ENCODE measurements at regions not wholly inside any gene's neighbourhood (a gene's known extent, or its start where the extent isn't known, plus 50 kb on each side); places are given as distances from the start of the nearest gene placed in this dataset.

GRCh38 chr17:72301887-72302286, 181.1 kb downstream of the SOX9 start:
- no peak for DNase-seq (ENCODE audit: low read depth)

- no peak for DNase-seq (ENCODE audit: low read depth)
Observed at GRCh38 chr17:72302735-72303134, 181.9 kb downstream of the SOX9 start.

DNA sequence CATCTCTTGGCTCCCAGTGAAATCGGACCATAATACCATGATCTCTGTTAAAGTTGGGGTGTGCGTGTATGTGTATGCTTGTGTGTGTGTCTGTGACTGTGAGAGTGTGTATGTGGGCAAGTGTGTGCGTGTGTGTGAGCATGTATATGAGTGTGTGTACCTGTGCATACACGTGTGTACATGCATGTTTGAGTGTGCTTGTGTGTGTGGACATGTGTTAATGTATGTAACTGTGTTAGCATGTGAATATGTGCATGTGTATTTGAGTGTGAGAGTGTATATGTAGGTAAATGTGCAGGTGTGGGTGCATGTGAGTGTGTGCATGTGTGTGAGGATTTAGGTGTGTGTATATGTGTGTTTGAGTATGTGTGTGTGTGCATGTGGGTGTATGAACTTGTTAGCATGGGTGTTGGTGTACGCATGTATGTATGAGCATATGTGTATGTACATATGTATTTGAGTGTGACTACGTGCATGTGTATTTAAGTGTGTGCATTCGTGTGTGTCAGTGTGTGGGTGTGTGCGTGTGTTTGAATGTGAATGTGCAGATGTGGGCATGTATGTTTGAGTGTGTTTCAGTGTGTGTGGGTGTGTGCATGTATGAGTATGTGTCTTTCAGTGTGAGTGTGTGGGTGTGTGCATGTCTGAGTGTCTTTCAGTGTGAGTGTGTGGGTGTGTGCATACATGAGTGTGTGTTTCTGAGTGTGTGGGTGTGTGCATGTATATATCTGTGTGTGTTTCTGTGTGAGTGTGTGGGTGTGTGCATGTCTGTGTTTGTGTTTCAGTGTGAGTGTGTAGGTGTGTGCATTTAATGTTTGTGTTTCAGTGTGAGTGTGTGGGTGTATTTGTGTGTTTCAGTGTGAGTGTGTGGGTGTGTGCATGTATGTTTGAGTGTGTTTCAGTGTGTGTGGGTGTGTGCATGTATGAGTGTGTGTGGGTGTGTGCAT, 183.2 kb downstream of the SOX9 start:
- DNase-seq (ENCODE audit: low read depth) = no peak

DNA sequence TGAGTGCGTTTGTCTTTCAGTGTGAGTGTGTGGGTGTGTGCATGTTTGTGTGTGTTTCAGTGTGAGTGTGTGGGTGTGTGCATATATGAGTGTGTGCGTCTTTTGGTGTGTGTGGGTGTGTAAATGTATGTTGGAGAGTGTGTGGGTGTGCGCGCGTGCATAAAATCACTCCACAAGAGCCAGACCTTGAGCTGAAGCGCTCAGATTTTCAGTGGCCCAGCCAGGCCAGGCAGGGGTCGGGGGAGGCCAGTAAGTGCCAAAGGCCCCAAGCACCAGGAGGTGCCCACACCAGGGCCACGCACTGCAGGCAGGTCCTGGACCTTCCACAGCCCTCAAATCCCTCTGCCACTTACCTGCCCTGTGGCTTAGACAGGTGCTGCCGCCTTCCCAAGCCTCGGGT, 184.0 kb downstream of the SOX9 start:
- no peak for DNase-seq (ENCODE audit: low read depth)

GRCh38 chr17:72305472-72305871, 184.7 kb downstream of the SOX9 start:
- peak; percentile 20 for DNase-seq (ENCODE audit: low read depth)

GRCh38 chr17:72306037-72306436, 185.2 kb downstream of the SOX9 start:
- DNase-seq (ENCODE audit: low read depth) = peak; percentile 6

DNA sequence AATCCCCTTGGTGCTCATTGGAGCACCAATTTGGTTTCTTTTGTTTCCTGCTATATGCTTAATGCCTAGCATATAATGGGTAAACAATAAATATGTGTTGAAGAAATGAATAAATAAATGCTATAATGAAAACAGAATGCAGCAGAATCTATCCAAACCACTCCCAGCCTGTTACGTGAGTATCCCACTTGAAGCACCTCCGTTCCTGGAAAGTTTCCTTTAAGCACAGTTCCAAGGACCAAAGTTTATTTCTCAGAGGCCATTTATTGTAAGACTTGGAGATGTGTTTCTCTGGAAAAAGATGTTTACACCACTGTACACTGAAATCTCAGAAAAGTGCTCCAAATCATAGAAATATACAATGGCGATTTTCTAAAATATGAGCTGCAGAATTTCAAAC, 187.0 kb downstream of the SOX9 start:
- no peak for DNase-seq (ENCODE audit: low read depth)

DNA sequence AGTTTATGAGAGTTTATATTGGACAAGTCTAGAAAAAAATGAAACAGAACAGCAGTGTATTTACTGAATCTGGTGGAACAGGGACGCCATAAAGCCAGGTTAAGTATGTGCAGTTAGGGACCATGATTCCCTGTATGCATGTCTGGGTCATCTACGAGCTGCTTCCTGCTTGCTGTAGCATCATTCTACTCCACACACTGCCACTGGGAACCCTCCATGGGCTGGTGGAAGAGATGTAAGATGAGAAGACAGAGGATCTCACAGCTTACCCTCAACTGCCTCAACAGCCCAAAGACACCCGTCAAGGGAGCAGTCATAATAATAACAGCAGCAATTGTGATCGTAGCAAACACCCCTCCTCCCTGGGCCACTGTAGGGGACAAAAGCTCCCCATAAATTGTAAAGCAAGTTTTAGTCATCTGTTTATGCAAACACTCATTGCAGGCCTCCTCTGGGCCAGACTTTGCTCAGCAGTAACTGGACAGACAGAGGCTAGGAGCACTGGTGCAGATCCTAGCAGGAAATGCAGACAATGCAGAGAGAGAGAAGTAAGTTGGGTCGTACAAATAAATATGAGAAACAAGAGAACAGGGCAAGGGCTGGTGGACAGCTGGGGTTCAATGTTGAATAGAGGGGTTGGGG, 188.0 kb downstream of the SOX9 start:
- no peak for DNase-seq (ENCODE audit: low read depth)

DNA sequence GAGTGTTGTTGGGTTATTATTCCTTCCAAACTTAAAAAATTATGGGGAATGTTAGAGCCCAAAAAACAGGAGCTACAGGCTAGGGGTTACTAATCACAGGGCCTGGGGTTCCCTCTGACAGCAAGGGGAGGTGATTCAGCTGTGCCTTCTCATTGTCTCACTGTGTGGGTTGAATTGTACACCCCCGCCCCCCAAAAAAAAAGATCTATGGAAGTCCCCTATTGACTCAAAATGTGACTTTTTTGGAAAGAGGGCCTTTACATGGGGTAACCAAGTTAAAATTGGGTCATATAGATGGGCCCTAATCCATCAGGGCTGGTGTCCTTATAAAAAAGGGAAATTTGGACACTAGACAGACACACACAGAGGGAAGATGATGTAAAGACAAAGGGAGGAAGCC, 190.2 kb downstream of the SOX9 start:
- no peak for DNase-seq (ENCODE audit: low read depth)

DNA sequence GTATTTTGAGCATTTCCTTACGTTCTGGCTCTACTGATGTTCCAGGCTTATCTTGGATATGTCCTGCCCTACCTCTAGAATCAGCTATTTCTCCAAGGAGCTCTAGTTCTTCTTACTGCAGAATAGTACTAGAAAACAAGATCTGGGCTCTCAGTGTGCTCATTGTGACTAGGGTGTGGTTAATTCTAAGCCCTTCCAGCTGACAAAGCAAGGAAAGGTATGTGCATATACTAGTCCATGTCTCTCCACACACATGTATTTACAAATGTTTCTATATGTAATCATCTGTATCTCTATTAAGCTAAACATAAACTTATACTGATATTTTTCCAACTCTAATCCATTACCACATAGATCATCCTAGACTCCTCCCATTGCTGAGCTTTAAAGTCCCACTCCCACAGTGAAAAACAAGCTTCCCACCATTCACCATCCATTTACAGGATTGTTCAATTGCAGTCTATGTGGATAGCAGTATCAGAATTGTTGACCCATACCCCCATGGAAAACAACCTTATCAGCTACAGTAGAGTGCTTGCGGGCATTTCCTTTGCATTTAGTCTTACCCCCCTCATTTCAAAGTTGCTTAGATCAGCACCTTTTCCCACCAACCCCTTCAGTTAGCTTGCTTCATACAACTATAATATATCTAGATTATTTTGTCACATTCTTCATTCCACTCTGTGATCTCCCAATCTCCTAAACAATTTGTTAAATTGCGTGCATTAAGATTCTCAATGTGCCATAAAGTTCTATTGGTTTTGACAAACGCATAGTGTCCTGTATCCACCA, 194.5 kb downstream of the SOX9 start:
- DNase-seq (ENCODE audit: low read depth) = no peak

DNA sequence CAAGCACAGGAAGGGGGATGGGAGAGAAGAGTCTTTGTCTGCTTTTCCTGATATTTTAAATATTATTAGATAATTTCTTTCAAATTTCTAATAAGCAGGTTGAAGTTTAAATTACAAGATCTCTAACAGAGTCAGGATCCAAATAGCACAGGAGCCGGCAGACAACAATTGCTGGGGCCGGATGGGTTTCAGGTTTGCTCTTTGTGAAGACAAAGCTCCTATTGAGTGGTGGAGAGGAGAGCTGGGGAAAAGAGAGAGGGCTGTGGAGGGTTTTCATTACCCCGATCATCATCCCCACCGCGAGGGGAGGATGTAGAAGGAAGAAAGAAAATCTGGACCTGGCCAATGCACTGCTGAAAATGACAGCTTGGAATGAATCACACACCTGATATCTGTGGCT, 197.3 kb downstream of the SOX9 start:
- no peak for DNase-seq (ENCODE audit: low read depth)

GRCh38 chr17:72321896-72322295, 201.1 kb downstream of the SOX9 start:
- no peak for DNase-seq (ENCODE audit: low read depth)

DNA sequence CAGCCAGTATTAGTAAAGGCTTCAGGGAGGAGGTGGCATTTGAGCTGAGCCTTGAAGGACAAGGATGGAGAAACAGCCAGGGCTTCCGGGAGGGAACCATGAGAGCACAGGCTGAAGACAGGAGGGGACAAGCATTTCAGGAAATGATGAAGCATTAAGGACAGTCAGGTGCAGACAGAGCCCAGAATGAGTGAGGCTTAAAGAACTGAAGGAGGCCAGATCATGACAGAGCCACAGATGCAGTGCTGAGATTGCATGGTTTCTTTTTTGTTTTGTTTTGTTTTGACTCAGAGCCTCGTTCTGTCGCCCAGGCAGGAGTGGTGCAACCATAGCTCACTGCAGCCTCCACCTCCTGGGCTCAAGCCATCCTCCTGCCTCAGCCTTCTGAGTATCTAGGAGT, 211.5 kb downstream of the SOX9 start:
- DNase-seq (ENCODE audit: low read depth) = peak; percentile 11

DNA sequence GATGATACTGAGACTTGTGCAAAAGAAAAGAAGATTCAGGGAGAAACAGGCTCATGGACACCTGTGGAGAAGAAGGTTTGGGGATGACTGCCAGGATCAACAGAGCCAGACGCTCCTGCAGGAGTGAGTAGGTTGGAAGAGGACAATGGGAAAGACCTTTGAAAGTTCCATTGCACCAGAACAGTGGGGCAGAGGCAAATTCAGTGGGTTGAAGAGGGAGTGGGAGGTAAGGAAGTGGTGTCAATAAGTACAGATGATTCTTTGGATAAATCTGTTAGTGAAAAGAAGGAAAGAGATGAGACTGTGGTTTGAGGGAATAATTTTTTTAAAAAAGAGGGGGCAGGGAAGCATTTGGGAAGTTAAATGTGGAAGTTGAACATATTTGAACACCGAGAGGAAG, 212.8 kb downstream of the SOX9 start:
- no peak for DNase-seq (ENCODE audit: low read depth)

- peak; percentile 53 for DNase-seq (ENCODE audit: low read depth)
Observed at GRCh38 chr17:72334205-72334604, 213.4 kb downstream of the SOX9 start.

- DNase-seq (ENCODE audit: low read depth) = no peak
Observed at GRCh38 chr17:72336026-72336803, 215.4 kb downstream of the SOX9 start.

DNA sequence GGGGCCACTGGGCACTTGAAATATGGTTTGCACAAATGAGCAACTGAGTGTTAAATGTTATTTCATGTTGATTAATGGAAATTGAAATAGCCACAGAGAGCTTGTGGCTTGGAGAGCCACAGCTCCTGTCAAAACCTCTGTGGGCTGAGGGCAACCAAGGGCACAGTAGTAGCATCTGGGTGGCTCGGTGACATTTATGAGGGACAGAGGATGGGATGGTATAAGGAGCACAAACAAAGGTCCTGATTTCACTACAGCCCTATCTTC, 215.9 kb downstream of the SOX9 start:
- no peak for DNase-seq (ENCODE audit: low read depth)

DNA sequence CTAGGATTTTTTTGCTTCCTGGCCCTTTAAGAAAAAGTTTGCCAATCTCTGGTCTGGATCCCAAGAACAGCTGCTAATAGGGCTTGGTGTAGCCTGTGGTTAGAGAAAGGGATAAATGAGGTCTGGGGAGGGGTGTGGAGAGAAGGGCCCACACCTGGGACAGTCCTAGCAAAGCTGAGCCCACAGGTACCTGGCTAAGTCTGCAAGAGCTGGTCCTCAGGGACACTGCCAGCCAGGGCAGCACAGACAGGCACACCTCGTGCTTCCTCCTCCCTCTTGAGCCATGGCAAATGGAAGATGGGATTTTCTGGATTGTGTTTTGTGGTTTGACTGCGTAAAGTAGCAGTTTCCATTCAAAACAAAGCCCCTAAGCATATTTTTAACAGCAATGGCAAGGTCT, 217.5 kb downstream of the SOX9 start:
- peak; percentile 31 for DNase-seq (ENCODE audit: low read depth)

GRCh38 chr17:72338847-72339790, 218.3 kb downstream of the SOX9 start:
- DNase-seq (ENCODE audit: low read depth) = peak; percentile 95

DNA sequence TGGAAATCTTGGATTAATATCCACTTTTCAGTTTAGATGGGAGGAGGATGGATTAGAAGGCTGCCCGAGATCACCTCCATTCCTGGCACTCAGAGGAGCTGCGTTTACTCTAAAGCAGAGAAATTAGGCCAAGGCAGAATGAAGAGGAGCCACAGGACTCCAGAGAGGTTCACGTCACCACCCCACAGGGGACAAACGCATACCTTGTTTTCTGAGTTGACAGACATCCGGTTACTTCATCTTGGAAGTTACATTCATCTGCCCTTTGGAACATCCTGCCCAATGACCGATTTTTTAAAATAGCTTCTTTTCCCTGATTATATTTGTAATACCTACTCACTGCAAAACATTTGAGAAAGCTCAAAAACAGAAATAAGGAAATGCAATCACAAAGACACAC, 220.0 kb downstream of the SOX9 start:
- no peak for DNase-seq (ENCODE audit: low read depth)

DNA sequence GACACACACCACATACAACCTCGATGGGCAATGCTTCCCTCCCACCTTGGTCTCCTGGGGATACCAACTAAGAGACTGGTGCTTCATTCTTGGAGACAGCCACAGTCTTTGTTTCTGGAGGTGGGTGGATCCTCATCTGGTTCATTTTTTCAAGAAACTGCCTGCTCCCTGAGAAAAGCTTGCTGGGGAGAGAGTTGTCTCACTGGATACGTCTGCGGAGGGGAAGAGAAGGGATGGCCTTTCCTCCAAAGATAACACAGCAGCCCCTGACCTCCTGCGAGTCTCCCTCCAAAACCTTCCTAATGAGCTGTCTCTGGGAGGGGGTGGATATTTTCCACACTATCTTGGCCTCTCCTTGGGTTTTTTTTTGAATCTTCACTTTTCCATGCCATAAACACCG, 221.2 kb downstream of the SOX9 start:
- no peak for DNase-seq (ENCODE audit: low read depth)
